Prostate gland (tissue), 2 donors: ENCODE measurements at regions not wholly inside any gene's neighbourhood (a gene's known extent, or its start where the extent isn't known, plus 50 kb on each side); places are given as distances from the start of the nearest gene placed in this dataset.

Experiments
- CTCF ChIP-seq, 4 experiments: fragments of 200-600 bp in 2 of 4; fragments of 450-650 bp in 2 of 4; sonication (generic) in 2 of 4; IDR thresholded peaks; 1 replicate in 3 of 4; 2 replicates in 1 of 4; pipeline ENCODE4 v1.5.1; 2016 to 2019; ENCODE audit warnings: antibody characterized with exemption in 4 of 4, mild to moderate bottlenecking in 2 of 4, moderate library complexity in 2 of 4
- POLR2A ChIP-seq: fragments of 450-650 bp; IDR thresholded peaks from one replicate; pipeline ENCODE4 v1.6.1; 2016; ENCODE audit warnings: antibody characterized with exemption, mild to moderate bottlenecking
- POLR2AphosphoS5 ChIP-seq: sonication (generic); formaldehyde crosslinking; IDR thresholded peaks from one replicate; pipeline ENCODE4 v1.6.1; 2017; ENCODE audit warnings: antibody characterized with exemption

GRCh38 chr12:19659086-19659485 is 219.8 kb downstream of the AEBP2 start:
- TF ChIP-seq CTCF (IDR thresholded peaks at IDR 0.05) (no peak), POLR2A (no peak), POLR2AphosphoS5 (no peak)
